ENCODE measurements at regions not wholly inside any gene's neighbourhood (a gene's known extent, or its start where the extent isn't known, plus 50 kb on each side); places are given as distances from the start of the nearest gene placed in this dataset.

DNA sequence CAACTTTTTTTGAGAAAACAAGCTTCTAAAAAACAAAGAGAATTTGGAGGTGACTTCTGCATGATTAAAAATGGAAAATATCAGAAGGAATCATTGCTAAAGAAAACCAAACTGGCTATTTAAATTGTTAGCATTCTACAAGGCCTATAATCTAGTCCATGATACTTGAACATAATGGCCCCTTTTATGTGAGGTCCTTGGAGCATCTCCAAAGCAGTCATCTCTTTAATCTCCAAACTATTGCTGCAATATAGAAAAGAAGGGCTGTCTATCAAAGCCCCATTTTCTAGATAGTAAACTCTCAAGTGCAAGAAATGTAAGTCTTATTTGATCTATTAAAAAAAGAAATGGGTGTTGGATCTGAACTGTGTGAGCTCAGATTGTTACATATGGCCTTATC lies 615.1 kb downstream of the CENPC start:
- TF ChIP-seq, protein P1, sequence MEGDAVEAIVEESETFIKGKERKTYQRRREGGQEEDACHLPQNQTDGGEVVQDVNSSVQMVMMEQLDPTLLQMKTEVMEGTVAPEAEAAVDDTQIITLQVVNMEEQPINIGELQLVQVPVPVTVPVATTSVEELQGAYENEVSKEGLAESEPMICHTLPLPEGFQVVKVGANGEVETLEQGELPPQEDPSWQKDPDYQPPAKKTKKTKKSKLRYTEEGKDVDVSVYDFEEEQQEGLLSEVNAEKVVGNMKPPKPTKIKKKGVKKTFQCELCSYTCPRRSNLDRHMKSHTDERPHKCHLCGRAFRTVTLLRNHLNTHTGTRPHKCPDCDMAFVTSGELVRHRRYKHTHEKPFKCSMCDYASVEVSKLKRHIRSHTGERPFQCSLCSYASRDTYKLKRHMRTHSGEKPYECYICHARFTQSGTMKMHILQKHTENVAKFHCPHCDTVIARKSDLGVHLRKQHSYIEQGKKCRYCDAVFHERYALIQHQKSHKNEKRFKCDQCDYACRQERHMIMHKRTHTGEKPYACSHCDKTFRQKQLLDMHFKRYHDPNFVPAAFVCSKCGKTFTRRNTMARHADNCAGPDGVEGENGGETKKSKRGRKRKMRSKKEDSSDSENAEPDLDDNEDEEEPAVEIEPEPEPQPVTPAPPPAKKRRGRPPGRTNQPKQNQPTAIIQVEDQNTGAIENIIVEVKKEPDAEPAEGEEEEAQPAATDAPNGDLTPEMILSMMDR (IDR thresholded peaks at IDR 0.05; ENCODE audit: low read depth, low read length, poor library complexity, severe bottlenecking) = no peak
- no peak for TF ChIP-seq EZH2phosphoT487 (IDR thresholded peaks at IDR 0.05; ENCODE audit: borderline replicate concordance, low read length)
